ENCODE measurements at regions not wholly inside any gene's neighbourhood (a gene's known extent, or its start where the extent isn't known, plus 50 kb on each side); places are given as distances from the start of the nearest gene placed in this dataset.

DNA sequence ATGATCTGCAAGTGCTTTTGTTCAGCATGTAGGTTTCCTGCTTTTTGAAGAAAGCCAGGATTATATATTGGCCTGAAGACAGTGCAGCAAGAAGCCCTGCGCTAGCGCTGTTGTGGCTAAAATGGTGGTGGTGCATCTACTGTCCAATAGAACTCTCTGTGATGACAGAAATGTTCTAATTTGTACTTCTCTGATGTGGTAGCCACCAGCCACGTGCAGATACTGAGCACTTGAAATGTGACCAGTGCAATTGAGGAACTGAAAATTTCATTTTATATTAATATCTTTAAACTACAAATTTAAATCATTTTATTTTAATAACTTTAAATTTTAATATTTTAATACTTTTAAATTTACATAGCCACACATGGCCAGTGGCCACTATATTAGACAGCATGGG, 73.0 kb upstream of the PAX6 start:
- TF ChIP-seq, protein P1, sequence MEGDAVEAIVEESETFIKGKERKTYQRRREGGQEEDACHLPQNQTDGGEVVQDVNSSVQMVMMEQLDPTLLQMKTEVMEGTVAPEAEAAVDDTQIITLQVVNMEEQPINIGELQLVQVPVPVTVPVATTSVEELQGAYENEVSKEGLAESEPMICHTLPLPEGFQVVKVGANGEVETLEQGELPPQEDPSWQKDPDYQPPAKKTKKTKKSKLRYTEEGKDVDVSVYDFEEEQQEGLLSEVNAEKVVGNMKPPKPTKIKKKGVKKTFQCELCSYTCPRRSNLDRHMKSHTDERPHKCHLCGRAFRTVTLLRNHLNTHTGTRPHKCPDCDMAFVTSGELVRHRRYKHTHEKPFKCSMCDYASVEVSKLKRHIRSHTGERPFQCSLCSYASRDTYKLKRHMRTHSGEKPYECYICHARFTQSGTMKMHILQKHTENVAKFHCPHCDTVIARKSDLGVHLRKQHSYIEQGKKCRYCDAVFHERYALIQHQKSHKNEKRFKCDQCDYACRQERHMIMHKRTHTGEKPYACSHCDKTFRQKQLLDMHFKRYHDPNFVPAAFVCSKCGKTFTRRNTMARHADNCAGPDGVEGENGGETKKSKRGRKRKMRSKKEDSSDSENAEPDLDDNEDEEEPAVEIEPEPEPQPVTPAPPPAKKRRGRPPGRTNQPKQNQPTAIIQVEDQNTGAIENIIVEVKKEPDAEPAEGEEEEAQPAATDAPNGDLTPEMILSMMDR (IDR thresholded peaks at IDR 0.05): no peak
- no peak for TF ChIP-seq POLR2A (IDR thresholded peaks at IDR 0.05)
- TF ChIP-seq POLR2AphosphoS5 (IDR thresholded peaks at IDR 0.05): no peak

Data from breast epithelium (tissue), 3 donors.